Stimulated activated CD4-positive, alpha-beta T cell treated with anti-CD3 and anti-CD28 coated beads, Interleukin-4, amount 100 ng/mL, for 1 hour (primary cell): ENCODE measurements at regions not wholly inside any gene's neighbourhood (a gene's known extent, or its start where the extent isn't known, plus 50 kb on each side); places are given as distances from the start of the nearest gene placed in this dataset.

Source experiments
- DNase-seq: peaks from one replicate; pipeline ENCODE4 v3.0.0-alpha.2; 2020

GRCh38 chr2:235170536-235171521 is 219.0 kb downstream of the SH3BP4 start:
- DNase-seq, result no peak

GRCh38 chr2:235171550-235172031 is 219.8 kb downstream of the SH3BP4 start:
- DNase-seq, result no peak

- no peak for DNase-seq
These were observed 228.8 kb downstream of the SH3BP4 start for GRCh38 chr2:235180642-235181041.

GRCh38 chr2:235183786-235184185 is 232.0 kb downstream of the SH3BP4 start:
- no peak for DNase-seq

- DNase-seq, result no peak
These were observed 236.0 kb downstream of the SH3BP4 start for GRCh38 chr2:235187806-235188205.

GRCh38 chr2:235191486-235191885 is 239.7 kb downstream of the SH3BP4 start:
- no peak for DNase-seq

- DNase-seq, result no peak
These were observed 240.2 kb downstream of the SH3BP4 start for GRCh38 chr2:235191978-235192377.

- DNase-seq, result no peak
These were observed 242.5 kb downstream of the SH3BP4 start for GRCh38 chr2:235194351-235194750.

GRCh38 chr2:235194836-235195235 is 243.0 kb downstream of the SH3BP4 start:
- DNase-seq, result no peak

GRCh38 chr2:235195921-235196320 is 244.1 kb downstream of the SH3BP4 start:
- no peak for DNase-seq

- no peak for DNase-seq
These were observed 247.3 kb downstream of the SH3BP4 start for GRCh38 chr2:235199128-235199527.

GRCh38 chr2:235200216-235200615 is 248.4 kb downstream of the SH3BP4 start:
- no peak for DNase-seq

- DNase-seq, result no peak
These were observed 249.9 kb downstream of the SH3BP4 start for GRCh38 chr2:235201756-235202155.

GRCh38 chr2:235204948-235205347 is 253.1 kb downstream of the SH3BP4 start:
- DNase-seq, result no peak

- DNase-seq, result no peak
These were observed 254.6 kb downstream of the SH3BP4 start for GRCh38 chr2:235206399-235206798.

- DNase-seq, result no peak
These were observed 255.3 kb downstream of the SH3BP4 start for GRCh38 chr2:235206980-235207579.

GRCh38 chr2:235211056-235211455 is 259.2 kb downstream of the SH3BP4 start:
- no peak for DNase-seq

- DNase-seq, result no peak
These were observed 260.8 kb downstream of the SH3BP4 start for GRCh38 chr2:235212501-235213158.

GRCh38 chr2:235215248-235215647 is 263.4 kb downstream of the SH3BP4 start:
- no peak for DNase-seq

GRCh38 chr2:235216901-235217300 is 265.1 kb downstream of the SH3BP4 start:
- DNase-seq, result no peak

GRCh38 chr2:235217846-235218245 is 266.0 kb downstream of the SH3BP4 start:
- no peak for DNase-seq

GRCh38 chr2:235218486-235218907 is 266.7 kb downstream of the SH3BP4 start:
- DNase-seq, result no peak

GRCh38 chr2:235219048-235219447 is 267.2 kb downstream of the SH3BP4 start:
- no peak for DNase-seq
